CD4-positive, alpha-beta T cell treated with Interleukin-15 for 1 hour (primary cell): ENCODE measurements at regions not wholly inside any gene's neighbourhood (a gene's known extent, or its start where the extent isn't known, plus 50 kb on each side); places are given as distances from the start of the nearest gene placed in this dataset.

Experiments
- DNase-seq: peaks from one replicate; pipeline ENCODE4 v3.0.0-alpha.2; 2020

DNA sequence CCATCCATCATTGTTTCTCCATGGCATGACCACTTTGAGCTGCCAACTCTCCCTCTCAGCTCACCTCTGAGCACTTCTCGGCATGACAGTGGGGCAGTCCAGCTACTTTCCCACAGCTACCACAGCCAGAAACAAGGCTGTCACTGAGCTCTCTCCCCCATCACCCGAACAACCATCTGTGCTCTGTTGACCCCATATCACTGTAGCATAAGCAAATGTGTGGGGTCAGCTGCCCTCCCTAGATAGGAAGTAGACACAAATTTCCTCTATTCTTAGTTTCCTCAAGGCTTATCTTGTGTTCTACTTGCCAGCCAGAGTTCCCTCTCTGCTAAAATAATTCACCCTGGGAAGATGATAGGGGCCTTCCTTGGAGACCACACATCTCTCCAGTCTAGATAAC, 82.6 kb upstream of the FUT8 start:
- no peak for DNase-seq

DNA sequence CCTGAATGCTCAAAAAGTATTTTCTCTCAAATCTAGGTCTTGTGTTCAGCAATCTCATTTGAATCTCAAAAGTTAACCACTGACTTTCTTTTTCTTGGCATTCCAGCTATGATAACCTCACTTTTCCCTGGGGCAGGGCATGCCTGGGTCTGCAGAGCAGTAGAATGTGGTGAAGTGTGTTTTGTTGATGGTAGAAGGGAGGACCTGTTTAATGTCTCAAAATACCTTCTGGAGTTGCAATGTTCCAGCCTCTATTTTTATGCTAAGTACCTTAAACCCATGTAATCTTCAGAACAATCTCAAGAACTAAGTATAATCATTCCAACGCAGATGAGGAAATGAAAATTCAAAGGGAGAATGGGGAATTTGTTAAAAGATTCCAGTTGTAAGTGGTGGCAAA, 82.1 kb upstream of the FUT8 start:
- no peak for DNase-seq

DNA sequence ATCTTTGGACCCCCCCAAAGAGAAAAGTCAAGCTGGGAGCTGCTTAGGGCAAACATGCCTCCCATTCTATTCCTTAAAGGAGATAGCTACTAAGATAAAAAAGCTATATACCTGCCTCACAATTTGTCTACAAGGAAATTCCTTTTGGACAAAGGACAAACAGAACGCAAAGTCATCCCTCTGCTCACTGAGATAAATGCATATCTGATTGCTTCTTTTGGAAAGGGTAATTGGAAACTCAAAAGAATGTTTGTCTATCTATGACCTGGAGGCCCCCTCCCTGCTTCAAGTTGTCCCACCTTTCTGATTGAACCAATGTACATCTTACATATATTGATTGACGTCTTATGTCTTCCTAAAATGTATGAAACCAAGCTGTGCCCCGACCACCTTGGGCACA, 80.9 kb upstream of the FUT8 start:
- no peak for DNase-seq

DNA sequence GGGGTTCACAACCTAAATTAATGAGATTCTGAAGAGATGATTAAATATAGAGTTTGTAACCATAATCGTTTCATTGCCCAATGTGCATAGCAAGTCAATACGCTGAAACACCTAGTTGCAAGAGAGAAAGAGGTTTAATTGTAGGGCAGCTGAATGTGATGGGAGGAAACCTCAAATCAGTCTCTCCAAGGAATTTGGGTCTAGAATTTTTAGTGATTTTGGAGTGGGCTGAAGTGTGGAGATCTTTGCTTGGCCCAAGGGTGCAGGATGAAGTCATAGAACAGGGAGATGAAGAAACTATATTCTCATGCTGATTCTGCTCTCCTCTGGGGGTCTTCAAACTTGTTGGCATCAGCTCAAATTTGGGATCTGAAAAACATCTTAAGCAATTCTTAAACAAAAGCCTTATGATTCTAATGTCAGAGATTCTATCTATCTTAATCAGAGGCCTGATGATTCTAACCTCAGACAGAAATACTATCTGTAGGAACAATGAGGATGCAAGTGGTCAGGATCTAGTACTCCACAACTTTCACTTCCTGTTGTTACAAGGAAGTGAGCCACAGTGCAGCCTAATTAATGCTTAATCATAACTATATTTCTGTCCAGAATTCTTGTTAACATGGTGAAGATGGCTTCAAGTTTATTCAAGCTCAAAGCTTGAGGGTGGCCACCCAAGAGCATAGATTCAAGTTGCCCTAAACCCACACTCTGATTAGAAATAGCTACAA, 80.2 kb upstream of the FUT8 start:
- no peak for DNase-seq

DNA sequence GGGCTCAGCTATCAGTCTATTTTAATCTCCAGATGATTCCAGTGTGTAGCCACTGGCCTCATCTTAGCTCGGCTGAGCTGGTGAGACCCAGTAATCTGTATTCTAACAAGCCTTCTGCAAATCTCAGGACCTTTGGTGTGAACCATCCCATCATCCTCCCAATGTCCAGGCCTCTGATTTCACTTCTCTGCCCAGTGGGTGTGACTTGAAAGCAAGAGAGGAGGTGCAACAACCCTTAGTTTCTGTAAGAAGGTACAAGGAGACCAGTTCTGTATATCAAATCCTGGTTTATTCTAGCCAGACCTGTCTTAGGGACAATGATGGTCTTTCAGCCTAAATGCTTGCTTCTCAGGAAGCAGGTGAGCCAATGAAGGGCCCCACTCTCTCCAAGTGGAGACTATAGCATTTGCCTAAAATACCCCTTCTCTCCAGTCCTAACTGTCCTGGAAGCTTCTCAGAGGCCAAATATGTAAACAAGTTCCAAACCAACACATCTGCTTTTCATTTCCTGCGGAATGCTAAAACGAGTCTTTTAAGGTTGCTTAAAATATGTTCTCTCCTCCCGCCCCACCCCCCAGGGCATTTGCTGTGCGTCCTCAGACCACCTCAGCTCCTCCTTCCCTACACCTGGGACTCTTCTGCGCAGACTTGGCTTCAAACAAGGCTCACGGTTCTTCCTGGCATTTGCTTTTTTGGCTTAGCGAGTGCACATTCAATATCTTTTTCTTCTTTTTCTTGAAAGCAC, 78.4 kb upstream of the FUT8 start:
- DNase-seq: no peak

DNA sequence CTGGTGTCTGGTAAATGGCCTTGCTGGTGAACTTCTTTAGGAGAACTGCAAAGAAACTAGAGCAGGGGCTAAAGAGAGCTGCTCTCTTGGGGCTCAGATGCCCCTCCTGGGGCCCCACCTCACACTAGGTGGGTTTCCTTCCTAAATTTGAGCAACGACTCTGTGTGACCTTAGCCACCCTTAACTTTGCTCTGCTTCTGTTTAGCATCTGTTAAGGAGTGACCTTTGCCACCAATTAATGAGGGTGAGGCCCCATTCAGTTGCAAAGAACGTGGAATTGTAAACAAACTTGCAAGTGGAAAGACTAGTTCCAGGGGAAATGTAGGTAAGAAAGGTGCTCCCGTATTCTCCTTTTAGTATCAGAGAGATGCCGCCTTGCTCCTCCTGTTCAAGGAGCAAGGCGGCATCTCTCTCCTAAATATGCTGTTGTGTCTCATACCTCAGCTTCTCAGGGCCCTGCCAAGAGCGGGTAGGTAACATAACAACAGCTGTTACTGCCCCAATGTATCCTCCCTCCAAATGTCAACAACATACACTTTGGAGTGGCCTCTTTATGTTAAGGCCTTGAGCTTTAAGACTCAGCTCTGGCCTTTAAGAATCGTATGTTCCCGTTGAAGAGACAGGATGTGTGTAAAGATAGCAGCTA, 77.6 kb upstream of the FUT8 start:
- DNase-seq: no peak

DNA sequence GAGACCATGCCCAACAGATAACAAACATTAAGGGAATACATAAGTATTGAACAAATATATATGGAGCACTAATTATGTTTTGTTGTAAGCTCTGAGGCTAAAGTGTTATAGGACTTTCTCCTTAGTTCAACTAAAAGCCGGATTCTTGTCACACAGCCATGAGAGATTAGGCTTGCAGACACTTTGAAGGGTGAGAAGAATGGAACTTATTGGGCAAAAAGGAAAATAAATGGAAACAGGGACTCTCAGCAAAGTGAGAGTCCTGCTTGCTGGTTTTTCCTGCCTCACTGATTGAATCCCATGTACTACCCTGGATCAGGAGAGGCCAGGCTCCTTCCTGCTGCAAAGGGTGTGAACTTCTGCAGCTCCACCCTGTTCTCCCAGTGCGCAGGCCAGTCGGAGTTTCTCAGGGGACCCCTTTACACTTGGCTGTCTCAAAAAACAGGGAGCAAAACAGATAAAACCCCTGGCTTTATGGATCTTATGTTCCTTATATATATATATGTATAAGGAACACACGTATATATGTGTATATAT, 77.1 kb upstream of the FUT8 start:
- no peak for DNase-seq

DNA sequence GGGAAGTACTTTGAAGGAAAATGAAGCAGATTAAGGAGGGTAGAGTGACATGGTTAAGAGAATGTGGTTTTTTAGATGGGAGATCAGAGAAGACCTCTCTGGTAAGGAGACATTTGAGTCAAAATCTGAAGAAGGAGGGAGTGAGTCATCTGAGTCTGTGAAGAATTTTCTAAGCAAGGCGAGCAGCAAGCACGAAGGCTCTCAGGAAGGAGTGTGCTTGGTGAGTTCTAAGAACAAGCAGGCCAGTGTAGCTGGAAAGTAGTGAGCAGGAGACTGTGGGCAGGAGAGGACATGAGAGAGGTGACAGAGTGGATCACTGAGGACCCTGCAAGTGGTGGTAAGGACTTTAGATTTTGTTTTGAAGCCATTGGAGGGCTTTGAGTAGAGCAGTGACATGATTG, 76.3 kb upstream of the FUT8 start:
- no peak for DNase-seq

DNA sequence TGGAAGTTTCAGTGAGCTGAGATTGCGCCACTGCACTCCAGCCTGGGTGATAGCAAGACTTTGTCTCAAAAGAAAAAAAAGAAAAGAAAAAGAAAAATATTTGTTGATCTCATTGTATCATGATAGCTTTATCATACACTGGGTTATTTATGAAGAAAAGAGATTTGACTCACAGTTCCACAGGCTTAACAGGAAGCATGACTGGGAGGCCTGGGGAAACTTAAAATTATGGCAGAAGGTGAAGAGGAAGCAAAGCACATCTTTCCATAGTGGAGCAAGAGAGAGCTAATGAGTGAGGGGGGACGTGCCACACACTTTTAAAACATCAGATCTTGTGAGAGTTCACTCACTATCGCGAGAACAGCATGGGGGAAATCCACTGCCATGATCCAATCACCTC, 72.7 kb upstream of the FUT8 start:
- no peak for DNase-seq

DNA sequence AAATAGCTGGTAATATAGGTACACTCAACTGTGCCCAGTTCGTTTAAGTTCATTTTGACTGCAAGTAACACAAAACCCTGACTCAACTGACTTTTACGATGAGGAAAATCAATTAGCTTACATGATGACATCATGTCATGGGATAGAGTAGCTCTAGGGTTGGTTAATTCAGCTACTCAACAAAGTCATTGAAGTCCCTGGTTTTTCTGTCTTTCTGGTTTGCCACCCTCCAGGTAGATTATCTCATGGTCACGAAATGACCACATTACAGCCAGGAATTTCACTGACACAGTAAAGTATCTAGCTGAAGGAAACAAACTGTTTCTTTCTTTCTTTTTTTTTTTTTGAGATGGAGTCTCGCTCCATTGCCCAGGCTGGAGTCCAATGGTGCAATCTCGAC, 68.5 kb upstream of the FUT8 start:
- no peak for DNase-seq

DNA sequence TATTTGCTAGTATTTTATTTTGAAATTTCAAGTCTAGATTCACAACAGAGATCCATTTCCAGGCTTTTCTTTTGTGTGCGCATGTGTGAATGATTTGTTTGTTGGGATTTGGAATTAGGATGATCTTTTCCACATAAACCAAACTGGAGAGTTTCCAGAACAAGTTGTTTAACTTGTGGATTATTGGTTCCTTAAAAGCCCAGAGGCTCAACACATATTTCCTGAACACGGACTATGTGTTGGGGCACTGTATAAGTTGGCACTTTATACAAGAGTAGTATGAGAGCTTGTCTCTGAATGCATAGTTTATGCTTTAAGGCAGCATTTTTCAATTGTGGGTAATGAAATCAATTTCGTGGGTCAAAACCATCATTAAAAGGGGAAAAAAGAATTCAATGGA, 67.3 kb upstream of the FUT8 start:
- no peak for DNase-seq

DNA sequence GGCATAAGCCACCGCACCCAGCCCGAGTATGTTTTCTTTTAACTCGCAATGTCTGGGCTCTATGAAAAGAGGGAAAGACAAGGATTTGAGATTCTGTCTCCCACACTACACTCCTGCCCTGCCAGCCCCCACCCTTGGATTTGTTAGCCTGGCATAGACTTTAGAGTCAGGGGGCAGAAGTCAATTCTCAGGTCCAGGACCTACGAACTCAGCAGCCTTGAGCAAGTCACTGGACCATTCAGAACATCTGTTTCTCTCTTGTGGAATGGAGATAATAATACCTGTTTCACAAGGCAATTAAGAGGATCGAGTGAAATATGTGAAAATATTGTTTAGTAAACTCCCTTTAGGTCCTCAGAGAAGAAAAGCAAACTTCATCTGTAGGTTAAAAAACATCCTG, 66.1 kb upstream of the FUT8 start:
- DNase-seq: no peak

DNA sequence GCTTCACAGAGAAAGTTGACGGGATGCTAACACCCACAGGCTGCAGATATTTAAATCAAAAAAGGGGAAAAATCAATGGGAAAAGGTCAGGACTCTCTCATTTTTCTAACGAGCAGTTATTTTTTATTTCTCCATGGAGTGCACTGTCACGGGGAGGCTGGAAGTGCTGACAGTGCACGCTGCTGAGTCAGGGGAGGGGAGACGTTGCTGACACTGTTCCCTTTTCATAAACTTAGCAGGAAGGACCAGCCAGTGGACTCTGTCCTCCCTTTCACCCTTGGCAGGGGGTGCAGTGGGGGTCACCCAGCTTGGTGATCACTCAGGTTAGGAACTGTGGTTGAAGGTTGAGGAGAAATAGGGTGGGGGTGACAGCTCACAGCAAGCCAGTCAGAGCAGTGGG, 65.6 kb upstream of the FUT8 start:
- DNase-seq: no peak

DNA sequence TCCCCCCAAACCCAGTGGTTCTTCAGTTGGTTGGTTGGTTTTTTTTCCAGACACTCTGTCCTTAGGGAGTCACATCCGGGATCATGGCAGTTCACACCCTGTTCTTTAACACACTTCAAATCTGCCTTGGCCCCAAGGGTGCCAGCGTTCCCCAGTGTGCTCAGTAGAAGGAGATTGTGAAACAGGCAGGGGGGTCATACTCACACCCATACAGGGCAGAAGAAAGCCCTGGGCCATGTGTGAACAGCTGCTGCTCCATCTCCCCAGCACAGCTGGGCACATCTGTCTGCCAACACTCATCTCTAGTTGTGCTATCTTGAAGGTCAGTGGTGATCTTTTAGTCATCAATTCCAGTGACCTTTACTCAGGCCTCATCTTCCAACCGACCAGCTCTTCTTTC, 64.4 kb upstream of the FUT8 start:
- no peak for DNase-seq

DNA sequence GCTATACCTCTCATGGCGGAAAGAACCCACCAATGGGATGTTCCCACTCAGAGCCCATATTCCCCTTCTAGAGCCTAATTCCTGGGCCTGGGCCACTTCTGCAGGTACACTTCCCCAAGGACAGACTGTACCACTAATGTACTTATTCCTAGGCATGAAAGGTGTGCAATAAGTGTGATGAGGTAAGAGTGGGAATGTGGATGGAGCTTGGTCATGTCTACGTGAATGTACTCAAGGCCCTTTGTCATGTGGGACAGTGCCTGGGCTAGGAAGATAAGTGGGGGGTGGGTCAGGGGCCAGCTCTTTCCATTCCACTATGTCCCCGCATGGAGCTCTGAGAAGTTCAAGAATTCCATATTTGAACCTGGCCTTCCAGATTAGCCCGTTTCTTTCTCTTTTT, 63.4 kb upstream of the FUT8 start:
- no peak for DNase-seq

DNA sequence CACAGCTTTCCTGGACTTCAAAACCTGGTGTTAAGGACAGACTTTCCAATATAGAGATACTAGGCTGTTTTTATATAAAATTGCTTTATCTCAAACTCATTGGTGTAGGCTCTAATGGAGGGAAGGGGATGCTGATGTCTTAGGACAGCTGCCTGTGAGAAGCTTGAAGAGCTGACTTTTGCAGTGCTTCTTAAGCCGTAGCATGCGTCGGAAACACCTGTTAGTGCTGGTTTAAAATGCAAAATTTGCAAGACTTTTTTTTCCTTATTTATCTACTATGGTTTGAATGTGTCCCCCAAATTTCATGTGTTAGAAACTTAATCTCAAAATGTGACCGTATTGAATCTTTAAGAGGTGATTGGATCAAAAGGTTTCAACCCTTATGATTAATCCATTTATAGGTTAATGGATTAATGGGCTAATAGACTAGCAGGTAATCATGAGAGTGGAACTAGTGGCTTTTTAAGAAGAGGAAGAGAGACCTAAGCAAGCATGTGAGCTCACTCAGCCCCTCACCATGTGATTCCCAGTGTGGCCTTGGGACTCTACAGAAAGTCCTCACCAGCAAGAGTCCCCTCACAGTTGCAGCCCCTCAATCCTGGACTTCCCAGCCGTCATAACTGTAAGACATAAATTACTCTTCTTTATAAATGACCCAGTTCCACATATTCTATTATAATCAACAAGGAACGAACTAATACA, 60.9 kb upstream of the FUT8 start:
- no peak for DNase-seq

DNA sequence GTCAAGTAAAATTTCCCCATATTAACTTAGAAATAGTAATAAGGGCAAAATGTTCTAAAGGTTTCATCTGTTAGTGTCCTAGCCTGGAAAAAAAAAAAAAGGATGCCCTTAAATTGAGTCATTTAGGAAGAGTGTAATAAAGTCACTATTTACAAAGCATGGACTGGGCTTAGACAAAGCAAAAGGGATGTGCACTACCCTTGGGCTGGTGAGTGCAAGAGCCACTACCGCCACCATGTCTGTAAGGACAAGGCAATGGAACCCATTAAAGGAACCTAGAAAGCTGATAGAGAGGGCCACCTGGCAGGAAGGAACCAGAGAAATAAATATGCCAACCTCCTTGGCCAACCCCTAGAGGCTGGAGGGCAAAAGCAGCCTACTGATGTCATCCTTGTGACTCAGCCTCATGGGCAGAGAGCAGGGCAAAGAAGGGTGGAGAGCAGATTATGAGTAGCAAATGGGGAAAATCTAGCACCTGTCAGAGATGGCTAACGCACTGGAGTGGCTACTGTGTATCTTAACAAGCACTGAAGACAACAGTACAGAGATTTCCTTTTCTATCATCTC, 59.5 kb upstream of the FUT8 start:
- DNase-seq: peak; percentile 24

DNA sequence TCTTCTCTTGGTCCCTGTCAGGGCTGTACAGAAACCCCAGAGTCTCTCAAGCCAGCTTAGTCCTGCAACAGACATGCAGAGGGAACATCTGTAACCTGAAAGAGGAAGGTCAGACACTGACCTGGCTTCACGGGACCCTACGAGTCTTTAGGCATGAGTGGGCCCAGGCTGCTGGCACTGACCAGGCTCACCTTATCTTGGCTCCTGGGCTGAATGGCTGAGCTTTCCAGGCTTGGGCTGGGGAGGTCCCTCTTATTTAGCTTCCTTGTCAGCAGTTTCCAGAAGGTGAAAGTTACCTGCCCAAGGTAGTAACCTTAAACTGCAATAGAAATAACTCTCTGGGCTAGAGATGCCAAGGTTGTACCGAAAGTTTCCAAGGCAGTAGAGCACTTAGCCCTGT, 58.4 kb upstream of the FUT8 start:
- no peak for DNase-seq

DNA sequence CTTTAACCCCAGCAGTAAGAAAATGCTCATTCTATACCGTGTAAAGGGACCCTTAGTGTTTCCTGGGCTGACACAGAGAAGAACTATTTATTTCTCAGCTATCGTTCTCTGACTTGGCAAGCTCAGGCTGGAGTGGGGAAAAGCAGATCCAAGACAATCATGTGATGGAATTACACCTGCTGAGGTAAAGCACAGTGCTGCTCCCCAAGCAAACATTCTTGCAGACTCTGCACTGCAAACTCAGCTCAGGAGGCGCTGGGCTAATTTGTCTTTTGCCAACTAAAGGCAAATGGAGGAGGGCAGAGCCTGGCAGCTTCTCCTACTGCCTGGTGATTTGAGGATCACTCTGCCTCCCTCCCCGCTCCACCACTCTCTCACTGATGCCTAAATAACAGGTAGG, 57.8 kb upstream of the FUT8 start:
- no peak for DNase-seq

DNA sequence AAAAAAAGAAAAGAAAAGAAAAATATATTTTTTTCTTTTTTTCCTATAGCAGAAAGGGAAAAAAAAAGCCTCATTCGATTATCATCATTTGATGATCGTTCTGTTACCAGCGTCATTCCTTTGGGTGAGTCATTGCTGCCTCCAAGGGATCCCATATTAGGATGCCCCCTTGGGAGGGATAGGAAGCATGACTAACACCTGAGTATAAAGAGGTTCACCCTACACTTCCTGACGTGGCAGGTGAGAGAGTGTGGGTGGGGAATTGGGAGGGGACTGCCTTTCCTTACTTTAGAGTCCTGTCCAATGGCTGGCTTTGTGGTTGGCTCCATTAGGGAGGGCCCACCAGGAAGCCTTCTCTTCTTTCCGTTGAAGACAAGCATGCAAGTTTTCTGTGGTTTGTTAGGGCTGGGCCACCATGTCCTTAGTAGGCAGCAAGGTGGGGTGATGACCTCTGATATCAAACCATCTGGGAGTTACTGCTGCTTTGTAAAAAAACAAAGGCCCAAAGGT, 56.1 kb upstream of the FUT8 start:
- no peak for DNase-seq

DNA sequence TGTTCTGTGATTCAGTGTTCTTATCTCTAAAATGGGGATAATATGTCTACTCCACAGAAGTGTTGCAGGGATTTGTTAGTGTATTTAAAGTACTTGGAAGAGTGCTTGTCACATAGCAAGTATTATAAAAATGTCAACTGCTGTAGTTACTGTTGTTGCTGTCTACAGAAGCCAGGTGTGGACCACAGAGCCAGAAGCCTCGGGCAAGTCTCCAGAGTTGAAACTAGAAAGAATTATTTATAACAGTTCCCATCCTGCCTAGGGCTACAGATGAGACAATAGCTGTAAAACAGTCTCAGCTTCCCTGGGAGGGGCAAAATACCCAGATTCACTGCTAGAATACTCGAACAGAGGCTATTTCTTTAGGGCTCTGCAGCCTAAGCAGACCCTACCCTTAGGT, 55.4 kb upstream of the FUT8 start:
- DNase-seq: no peak

DNA sequence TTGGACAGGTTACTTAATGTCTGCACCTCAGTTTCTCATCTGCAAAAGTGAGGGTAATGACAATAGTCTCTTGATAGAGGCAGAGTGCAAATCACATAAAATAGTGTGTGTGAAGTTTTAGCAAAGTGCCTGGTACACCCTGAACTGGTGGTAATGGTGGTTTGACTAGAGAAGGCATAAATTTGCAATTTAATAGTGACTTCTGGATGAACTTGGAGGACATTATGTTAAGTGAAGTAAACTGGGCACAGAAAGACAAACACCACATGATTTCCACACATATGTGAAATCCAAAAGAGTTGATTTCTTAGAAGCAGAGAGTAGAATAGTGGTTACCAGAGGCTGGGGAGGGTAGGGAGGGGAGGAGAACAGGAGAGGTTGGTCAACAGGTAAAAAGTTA, 54.8 kb upstream of the FUT8 start:
- DNase-seq: no peak

DNA sequence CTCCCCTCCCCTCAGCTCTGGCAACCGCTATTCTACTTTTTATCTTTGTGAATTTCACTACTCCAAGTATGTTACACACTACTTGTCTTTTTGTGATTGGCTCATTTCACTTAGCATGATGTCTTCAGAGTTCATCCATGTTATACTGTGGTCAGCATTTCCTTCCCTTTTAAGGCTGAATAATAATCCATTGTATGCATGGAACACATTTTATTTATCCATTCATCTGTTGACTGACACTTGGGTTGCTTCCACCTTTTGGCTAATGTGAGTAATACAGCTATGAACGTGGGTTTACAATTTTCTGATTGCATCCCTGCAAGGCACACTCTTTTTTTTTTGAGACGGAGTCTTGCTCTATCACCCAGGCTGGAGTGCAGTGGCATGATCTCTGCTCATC, 53.0 kb upstream of the FUT8 start:
- no peak for DNase-seq
